Neuronal stem cell (in vitro differentiated cells): ENCODE measurements at regions not wholly inside any gene's neighbourhood (a gene's known extent, or its start where the extent isn't known, plus 50 kb on each side); places are given as distances from the start of the nearest gene placed in this dataset.

Experiments used
- DNase-seq: peaks from one replicate; pipeline ENCODE4 v3.0.0-alpha.2; 2013; ENCODE audit warnings: low spot score
- H2AFZ ChIP-seq: one replicate; pipeline ENCODE4 v1.6.1; 2013; ENCODE audit warnings: mild to moderate bottlenecking, low read length, inconsistent platforms
- H2AK5ac ChIP-seq: 2 replicates; pipeline ENCODE4 v1.6.1; 2013; ENCODE audit warnings: low read depth, mild to moderate bottlenecking, inconsistent platforms, low read length, moderate library complexity, mixed read lengths
- H2BK120ac ChIP-seq: 2 replicates; pipeline ENCODE4 v1.6.1; 2013; ENCODE audit warnings: low read depth, mild to moderate bottlenecking, inconsistent platforms, low read length, moderate library complexity, mixed read lengths
- H2BK12ac ChIP-seq: one replicate; pipeline ENCODE4 v1.6.1; 2013; ENCODE audit warnings: low read length, inconsistent platforms
- H2BK15ac ChIP-seq: 2 replicates; pipeline ENCODE4 v1.6.1; 2013; ENCODE audit warnings: mild to moderate bottlenecking, low read length, inconsistent platforms, mixed read lengths
- H2BK5ac ChIP-seq: one replicate; pipeline ENCODE4 v1.6.1; 2013; ENCODE audit warnings: inconsistent platforms, mild to moderate bottlenecking, low read length, moderate library complexity
- H3K14ac ChIP-seq: one replicate; pipeline ENCODE4 v1.6.1; 2013; ENCODE audit warnings: low read length, inconsistent platforms
- H3K18ac ChIP-seq: 2 replicates; pipeline ENCODE4 v1.6.1; 2013; ENCODE audit warnings: low read length, inconsistent platforms
- H3K23ac ChIP-seq: 2 replicates; pipeline ENCODE4 v1.6.1; 2013; ENCODE audit warnings: low read depth, mild to moderate bottlenecking, mixed read lengths, low read length, inconsistent platforms; ENCODE audit not compliant: poor library complexity
- H3K27ac ChIP-seq: replicated peaks from 3 replicates; pipeline ENCODE4 v1.5.1; 2013; ENCODE audit warnings: low read length, inconsistent platforms
- H3K27me3 ChIP-seq, 3 experiments: 2 replicates each; pipeline ENCODE4 v1.6.1; 2013; ENCODE audit warnings: low read length in 3 of 3, mild to moderate bottlenecking in 2 of 3, inconsistent platforms in 1 of 3, low read depth in 1 of 3, mixed read lengths in 1 of 3, moderate library complexity in 1 of 3; ENCODE audit not compliant: control insufficient read depth in 3 of 3, insufficient read depth in 3 of 3
- H3K36me3 ChIP-seq, 2 donors: replicated peaks in 1 of 2; 2 replicates each; pipeline ENCODE4 v1.6.1; 2013; ENCODE audit warnings: low read length in 2 of 2; ENCODE audit not compliant: control insufficient read depth in 2 of 2, insufficient read depth in 2 of 2
- H3K4ac ChIP-seq: 2 replicates; pipeline ENCODE4 v1.6.1; 2013; ENCODE audit warnings: inconsistent platforms, mild to moderate bottlenecking, low read length, moderate library complexity
- H3K4me1 ChIP-seq, 2 donors: 1 replicate in 1 of 2; 2 replicates in 1 of 2; pipeline ENCODE4 v1.6.1; 2013; ENCODE audit warnings: low read length in 2 of 2, low read depth in 1 of 2; ENCODE audit not compliant: control insufficient read depth in 2 of 2, insufficient read depth in 1 of 2
- H3K4me2 ChIP-seq: one replicate; pipeline ENCODE4 v1.6.1; 2013; ENCODE audit warnings: mild to moderate bottlenecking, low read length, inconsistent platforms; ENCODE audit not compliant: insufficient read depth, poor library complexity, severe bottlenecking
- H3K4me3 ChIP-seq, 2 donors: 2 replicates each; pipeline ENCODE4 v1.5.1; 2013; ENCODE audit warnings: low read length in 2 of 2, mild to moderate bottlenecking in 2 of 2, inconsistent platforms in 1 of 2, moderate library complexity in 1 of 2
- H3K79me1 ChIP-seq: one replicate; pipeline ENCODE4 v1.6.1; 2013; ENCODE audit warnings: low read depth, mild to moderate bottlenecking, inconsistent platforms, low read length, moderate library complexity
- H3K9ac ChIP-seq: one replicate; pipeline ENCODE4 v1.6.1; 2013; ENCODE audit warnings: mild to moderate bottlenecking, low read depth, low read length, inconsistent platforms; ENCODE audit not compliant: poor library complexity
- H3K9me3 ChIP-seq, 2 donors: replicated peaks in 1 of 2; 2 replicates each; pipeline versions ENCODE3 to v1.6.1; 2013; ENCODE audit warnings: low read length in 2 of 2, mild to moderate bottlenecking in 2 of 2, inconsistent platforms in 1 of 2, low read depth in 1 of 2, mixed read lengths in 1 of 2, moderate library complexity in 1 of 2; ENCODE audit not compliant: control insufficient read depth in 2 of 2, insufficient read depth in 1 of 2
- H4K8ac ChIP-seq: one replicate; pipeline ENCODE4 v1.6.1; 2013; ENCODE audit warnings: low read depth, mild to moderate bottlenecking, inconsistent platforms, low read length, moderate library complexity
- H4K91ac ChIP-seq: one replicate; pipeline ENCODE4 v1.6.1; 2013; ENCODE audit warnings: low read length, low read depth, mild to moderate bottlenecking, inconsistent platforms; ENCODE audit not compliant: poor library complexity
- WGBS, 2 donors: extraction: QIAGEN DNeasy Blood & Tissue Kit; methylation state at CpG; one replicate each; pipeline ENCODE4 v1.1.7; 2013; ENCODE audit warnings: missing lambda C conversion rate in 2 of 2, mixed read lengths in 1 of 2; ENCODE audit not compliant: insufficient read length in 2 of 2, insufficient replicate concordance in 1 of 2; ENCODE audit errors: extremely low coverage in 2 of 2; 5-methylcytosine and 5-hydroxymethylcytosine counted together

- Histone ChIP-seq H3K4me3 (no peak overlapping the region), H3K4me2 (no peak overlapping the region), H2BK5ac (no peak overlapping the region), H3K4ac (no peak overlapping the region), H3K14ac (no peak overlapping the region), H3K23ac (no peak overlapping the region), H3K27me3 (no peaks in the 10 kb centered on the region), H4K8ac (no peak overlapping the region), H2AK5ac (no peak overlapping the region), H2BK12ac (no peak overlapping the region), H3K9ac (no peak overlapping the region), H2BK120ac (no peak overlapping the region), H2AFZ (no peak overlapping the region), H3K4me1 (no peaks in the 10 kb centered on the region), H4K91ac (no peak overlapping the region), H3K18ac (no peak overlapping the region), H3K27ac (no peak overlapping the region), H3K9me3 (no peaks in the 10 kb centered on the region), H3K79me1 (no peaks in the 10 kb centered on the region), H3K36me3 (no peaks in the 10 kb centered on the region), H2BK15ac (no peak overlapping the region)
- DNase-seq = no peak
These were observed 96.3 kb downstream of the NOL4 start for GRCh38 chr18:34128436-34128835.

- Histone ChIP-seq H4K91ac (no peak overlapping the region), H2AFZ (no peak overlapping the region), H3K9ac (no peak overlapping the region), H3K23ac (no peak overlapping the region), H4K8ac (no peak overlapping the region), H3K4me1 (peaks cover 0 to 1% of the 10 kb centered on the region in 2 donors), H3K4me2 (no peak overlapping the region), H2BK5ac (no peak overlapping the region), H2AK5ac (no peak overlapping the region), H3K18ac (no peak overlapping the region), H2BK120ac (no peak overlapping the region), H3K14ac (no peak overlapping the region), H2BK12ac (no peak overlapping the region), H3K27ac (no peak overlapping the region), H3K4ac (no peak overlapping the region), H2BK15ac (no peak overlapping the region), H3K79me1 (no peaks in the 10 kb centered on the region), H3K9me3 (no peaks in the 10 kb centered on the region), H3K27me3 (no peaks in the 10 kb centered on the region), H3K4me3 (no peak overlapping the region), H3K36me3 (no peaks in the 10 kb centered on the region)
- WGBS, 2 donors = no CpG with 5 or more reads among the region's 3 CpGs
- no peak for DNase-seq
These were observed 98.6 kb downstream of the NOL4 start for GRCh38 chr18:34126121-34126520.

GRCh38 chr18:34122724-34123334, 101.9 kb downstream of the NOL4 start:
- no peak overlapping the region for H2BK12ac ChIP-seq
- WGBS, 2 donors = no CpG with 5 or more reads among the region's 4 CpGs
- H3K18ac ChIP-seq = no peak overlapping the region
- no peak overlapping the region for H3K14ac ChIP-seq
- no peak overlapping the region for H2BK5ac ChIP-seq
- no peak overlapping the region for H2BK120ac ChIP-seq
- DNase-seq = peak; percentile 44
- no peak overlapping the region for H3K4ac ChIP-seq
- no peaks in the 10 kb centered on the region for H3K79me1 ChIP-seq
- no peak overlapping the region for H3K4me2 ChIP-seq
- H4K8ac ChIP-seq = no peak overlapping the region
- no peak overlapping the region for H3K23ac ChIP-seq
- no peak overlapping the region for H2AK5ac ChIP-seq
- H3K4me3 ChIP-seq = no peak overlapping the region
- H2BK15ac ChIP-seq = no peak overlapping the region
- peaks cover 0 to 2% of the 10 kb centered on the region in 2 donors for H3K4me1 ChIP-seq
- no peak overlapping the region for H2AFZ ChIP-seq
- no peaks in the 10 kb centered on the region for H3K9me3 ChIP-seq
- no peak overlapping the region for H3K27ac ChIP-seq
- H4K91ac ChIP-seq = no peak overlapping the region
- peaks cover 0 to 14% (median 0%) of the 10 kb centered on the region in 3 experiments for H3K27me3 ChIP-seq
- no peaks in the 10 kb centered on the region for H3K36me3 ChIP-seq
- no peak overlapping the region for H3K9ac ChIP-seq

- Histone ChIP-seq H2AK5ac (no peak overlapping the region), H3K9ac (no peak overlapping the region), H3K23ac (no peak overlapping the region), H3K4me3 (no peak overlapping the region), H3K4me2 (no peak overlapping the region), H3K18ac (no peak overlapping the region), H3K4me1 (peaks cover 2 to 3% of the 10 kb centered on the region in 2 donors), H3K36me3 (no peaks in the 10 kb centered on the region), H2BK12ac (no peak overlapping the region), H4K8ac (no peak overlapping the region), H2BK120ac (no peak overlapping the region), H3K27me3 (peaks cover 0 to 18% (median 0%) of the 10 kb centered on the region in 3 experiments), H4K91ac (no peak overlapping the region), H3K9me3 (no peaks in the 10 kb centered on the region), H3K79me1 (no peaks in the 10 kb centered on the region), H3K27ac (no peak overlapping the region), H2BK5ac (no peak overlapping the region), H3K4ac (no peak overlapping the region), H3K14ac (no peak overlapping the region), H2AFZ (peak overlapping the region; percentile 63), H2BK15ac (no peak overlapping the region)
- no CpG with 5 or more reads among the region's 4 CpGs for WGBS, 2 donors
- no peak for DNase-seq
These were observed 103.5 kb downstream of the NOL4 start for GRCh38 chr18:34121200-34121721.
